Caki2 (cell line): ENCODE measurements at regions not wholly inside any gene's neighbourhood (a gene's known extent, or its start where the extent isn't known, plus 50 kb on each side); places are given as distances from the start of the nearest gene placed in this dataset.
A peak's percentile ranks its signal among the peaks of the same experiment; 100 is the strongest.

ENCODE experiments used
- DNase-seq: peaks from one replicate; pipeline ENCODE4 v3.0.0-alpha.2; 2015; ENCODE audit warnings: low read depth
- in situ Hi-C: cut with HindIII; loops from 2 replicates; pipeline ENCODE4 v1.10.0; 2016; ENCODE audit warnings: low sequenced_read_pairs, low pct_unique_long_range_greater_than_20kb, mixed read lengths

- in situ Hi-C loops: no loop called here
- DNase-seq: no peak
Observed at GRCh38 chr7:128145191-128145590, 95.9 kb upstream of the LEP start.

- DNase-seq: no peak
- in situ Hi-C loops: no loop called here
Observed at GRCh38 chr7:128146052-128146451, 95.0 kb upstream of the LEP start.

- in situ Hi-C loops: no loop called here
- DNase-seq: no peak
Observed at GRCh38 chr7:128148676-128149075, 92.4 kb upstream of the LEP start.

- no peak for DNase-seq
- in situ Hi-C loops: no loop called here
Observed at GRCh38 chr7:128150223-128150865, 90.7 kb upstream of the LEP start.

GRCh38 chr7:128151635-128152034 is 89.4 kb upstream of the LEP start:
- no peak for DNase-seq
- in situ Hi-C loops: no loop called here

- DNase-seq: no peak
- in situ Hi-C loops: no loop called here
Observed at GRCh38 chr7:128152721-128153120, 88.4 kb upstream of the LEP start.

- in situ Hi-C loops: no loop called here
- no peak for DNase-seq
Observed at GRCh38 chr7:128153436-128153835, 87.6 kb upstream of the LEP start.

GRCh38 chr7:128154504-128154903 is 86.6 kb upstream of the LEP start:
- DNase-seq: no peak
- in situ Hi-C loops: no loop called here

- no peak for DNase-seq
- in situ Hi-C loops: no loop called here
Observed at GRCh38 chr7:128155100-128155740, 85.9 kb upstream of the LEP start.

GRCh38 chr7:128157906-128158305 is 83.2 kb upstream of the LEP start:
- DNase-seq: no peak
- in situ Hi-C loops: no loop called here

GRCh38 chr7:128158370-128158769 is 82.7 kb upstream of the LEP start:
- no peak for DNase-seq
- in situ Hi-C loops: no loop called here

GRCh38 chr7:128160296-128160695 is 80.8 kb upstream of the LEP start:
- in situ Hi-C loops: no loop called here
- no peak for DNase-seq

- no peak for DNase-seq
Observed at GRCh38 chr7:128161466-128162125, 79.5 kb upstream of the LEP start.

GRCh38 chr7:128162666-128163065 is 78.4 kb upstream of the LEP start:
- in situ Hi-C loops: no loop called here

More at GRCh38 chr7:128161466-128162125, 79.5 kb upstream of the LEP start:
- in situ Hi-C loops: no loop called here

GRCh38 chr7:128163473-128163872 is 77.6 kb upstream of the LEP start:
- in situ Hi-C loops: no loop called here
- no peak for DNase-seq

More at GRCh38 chr7:128162666-128163065, 78.4 kb upstream of the LEP start:
- DNase-seq: no peak

GRCh38 chr7:128164061-128164954 is 76.8 kb upstream of the LEP start:
- DNase-seq: peak; percentile 79
- in situ Hi-C loops: no loop called here

- in situ Hi-C loops: no loop called here
- DNase-seq: no peak
Observed at GRCh38 chr7:128164955-128165670, 76.0 kb upstream of the LEP start.

GRCh38 chr7:128165927-128166420 is 75.1 kb upstream of the LEP start:
- no peak for DNase-seq
- in situ Hi-C loops: no loop called here
